ENCODE measurements at regions not wholly inside any gene's neighbourhood (a gene's known extent, or its start where the extent isn't known, plus 50 kb on each side); places are given as distances from the start of the nearest gene placed in this dataset.
"Not testable (repeated sequence)": the region's sequence is repeated elsewhere in the genome, so short reads cannot be mapped to it uniquely, and the experiment has no call there.

DNA sequence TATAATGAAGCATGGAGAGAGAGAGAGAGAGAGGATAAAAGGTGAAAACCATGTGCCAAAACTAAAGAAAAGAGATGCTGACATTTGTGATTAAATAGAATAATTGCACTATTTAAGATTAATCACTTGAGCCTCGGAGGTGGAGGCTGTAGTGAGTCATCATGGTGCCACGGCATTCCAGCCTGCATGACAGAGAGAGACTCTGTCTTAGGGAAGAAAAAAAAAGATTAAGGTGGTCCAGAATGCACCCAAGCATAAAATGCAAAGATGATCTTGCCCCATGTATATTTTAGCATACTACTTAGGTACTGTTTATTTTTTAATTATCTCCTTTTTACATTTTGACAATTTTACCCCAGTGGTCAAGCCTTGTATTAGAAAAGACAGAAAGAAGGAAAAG is 742.5 kb downstream of the SPATA31A1 start:
- H3K9me3 Mint-ChIP-seq; H3K4me1 Mint-ChIP-seq (ENCODE audit: low read depth); H3K27me3 Mint-ChIP-seq (ENCODE audit: low read depth); H3K36me3 Mint-ChIP-seq (ENCODE audit: low read depth); DNase-seq (ENCODE audit: low spot score); H3K27ac Mint-ChIP-seq; H3K4me3 Mint-ChIP-seq: not testable (repeated sequence)

DNA sequence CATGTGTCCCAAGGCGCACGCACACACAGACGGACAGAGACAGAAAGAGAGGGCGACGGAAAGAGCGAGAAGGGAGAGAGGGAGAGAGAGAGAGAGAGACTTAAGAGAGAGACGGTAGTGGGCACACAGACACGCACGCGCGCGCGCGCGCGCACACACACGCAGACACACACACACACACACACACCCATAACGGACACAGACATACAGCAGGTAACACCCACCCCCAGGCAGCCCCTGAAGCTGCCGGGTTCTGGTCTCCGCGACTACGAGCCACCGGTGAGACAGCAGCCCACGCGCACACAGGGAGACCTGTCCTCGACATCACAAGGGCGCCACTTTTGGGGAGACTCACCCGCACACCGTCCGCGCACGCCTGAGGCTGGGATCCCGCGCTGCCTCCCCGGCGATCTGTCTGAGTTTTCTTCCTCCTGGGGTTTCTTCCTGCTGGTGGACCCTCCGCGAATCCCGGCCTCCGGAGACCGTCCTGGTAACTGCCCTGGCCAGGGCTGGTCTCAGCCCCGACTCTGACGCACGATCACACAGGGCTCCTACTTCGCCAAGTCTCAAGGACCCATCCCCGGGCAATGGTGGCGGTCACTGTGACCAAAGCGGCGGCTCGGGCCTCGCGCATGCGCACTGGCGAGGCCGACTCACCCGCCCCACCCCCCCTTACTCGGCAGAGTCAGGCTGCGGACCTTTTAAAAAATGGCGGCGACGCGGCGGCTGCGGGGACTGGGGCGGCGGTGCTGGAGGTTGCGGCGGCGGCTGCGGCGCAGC is 750.7 kb downstream of the SPATA31A1 start:
- not testable (repeated sequence) for H3K9me3 Mint-ChIP-seq; H3K36me3 Mint-ChIP-seq (ENCODE audit: low read depth); H3K4me1 Mint-ChIP-seq (ENCODE audit: low read depth); H3K27me3 Mint-ChIP-seq (ENCODE audit: low read depth)
- DNase-seq (ENCODE audit: low spot score), result peak; percentile 39
- Mint-ChIP-seq H3K27ac (peak overlapping the region; percentile 95), H3K4me3 (peak overlapping the region; percentile 93)

DNA sequence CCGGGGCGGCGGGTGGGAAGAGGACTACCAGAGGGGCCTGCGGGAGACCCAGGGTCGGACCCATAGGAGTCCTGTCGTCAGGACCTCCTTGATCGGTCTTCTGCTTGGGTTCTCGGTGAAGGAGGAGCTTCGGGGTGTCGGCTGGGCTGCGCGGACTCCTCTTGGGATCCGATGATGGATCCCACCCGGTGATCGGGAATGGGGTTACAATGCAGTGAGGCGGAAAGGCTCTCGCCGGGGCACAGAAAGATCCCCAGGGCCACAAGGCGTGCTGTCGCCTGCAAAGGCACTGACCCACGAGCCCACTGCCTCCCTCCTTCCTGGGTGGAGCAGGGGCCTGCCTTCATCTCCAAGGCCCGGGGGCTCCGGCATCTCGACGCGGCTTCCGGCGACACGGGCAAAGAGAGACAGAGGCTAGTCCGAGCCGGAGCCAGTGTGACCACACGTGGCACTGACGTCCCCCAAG is 751.3 kb downstream of the SPATA31A1 start:
- not testable (repeated sequence) for H3K36me3 Mint-ChIP-seq (ENCODE audit: low read depth); DNase-seq (ENCODE audit: low spot score); H3K9me3 Mint-ChIP-seq; H3K4me1 Mint-ChIP-seq (ENCODE audit: low read depth); H3K4me3 Mint-ChIP-seq; H3K27me3 Mint-ChIP-seq (ENCODE audit: low read depth); H3K27ac Mint-ChIP-seq

DNA sequence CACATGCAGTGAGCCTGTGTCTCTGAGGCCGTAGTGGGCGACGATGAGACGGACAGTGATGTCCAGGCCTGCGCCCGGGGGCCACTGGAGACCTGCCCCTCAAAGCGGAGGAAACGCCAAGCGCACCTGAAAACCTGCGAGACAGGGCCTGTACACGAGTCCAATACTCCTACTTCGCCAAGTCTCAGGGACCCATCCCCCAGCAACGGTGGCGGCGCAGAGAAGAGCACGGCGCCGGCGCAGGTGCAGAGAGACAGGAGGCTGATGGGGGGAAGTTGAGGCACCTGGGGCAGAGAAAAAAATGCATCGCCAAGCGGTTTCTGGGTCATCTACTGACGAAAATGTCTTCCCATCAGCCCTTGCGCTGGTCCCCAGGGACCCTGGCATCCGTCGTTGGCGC is 751.8 kb downstream of the SPATA31A1 start:
- DNase-seq (ENCODE audit: low spot score); H3K4me3 Mint-ChIP-seq; H3K4me1 Mint-ChIP-seq (ENCODE audit: low read depth); H3K27ac Mint-ChIP-seq; H3K9me3 Mint-ChIP-seq; H3K27me3 Mint-ChIP-seq (ENCODE audit: low read depth); H3K36me3 Mint-ChIP-seq (ENCODE audit: low read depth): not testable (repeated sequence)

DNA sequence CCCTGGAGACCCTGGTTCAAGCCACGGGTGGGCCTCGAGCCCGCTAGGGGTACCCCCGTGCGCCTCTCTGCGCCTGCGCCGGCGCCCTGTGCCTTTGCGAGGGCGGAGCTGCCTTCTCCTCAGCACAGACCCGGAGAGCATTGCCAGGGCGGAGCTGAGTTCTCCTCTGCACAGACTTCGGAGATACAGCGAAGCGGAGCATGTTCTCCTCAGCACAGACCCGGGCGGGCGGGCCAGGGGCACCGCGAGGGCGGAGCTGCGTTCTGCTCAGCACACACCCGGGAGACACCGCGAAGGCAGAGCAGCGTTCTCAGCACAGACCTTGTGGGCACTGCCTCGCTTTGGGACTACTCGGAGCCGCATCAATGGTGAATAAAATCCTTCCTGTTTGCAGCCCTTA is 753.0 kb downstream of the SPATA31A1 start:
- not testable (repeated sequence) for H3K27ac Mint-ChIP-seq; H3K4me1 Mint-ChIP-seq (ENCODE audit: low read depth); H3K27me3 Mint-ChIP-seq (ENCODE audit: low read depth); DNase-seq (ENCODE audit: low spot score); H3K9me3 Mint-ChIP-seq; H3K36me3 Mint-ChIP-seq (ENCODE audit: low read depth); H3K4me3 Mint-ChIP-seq

DNA sequence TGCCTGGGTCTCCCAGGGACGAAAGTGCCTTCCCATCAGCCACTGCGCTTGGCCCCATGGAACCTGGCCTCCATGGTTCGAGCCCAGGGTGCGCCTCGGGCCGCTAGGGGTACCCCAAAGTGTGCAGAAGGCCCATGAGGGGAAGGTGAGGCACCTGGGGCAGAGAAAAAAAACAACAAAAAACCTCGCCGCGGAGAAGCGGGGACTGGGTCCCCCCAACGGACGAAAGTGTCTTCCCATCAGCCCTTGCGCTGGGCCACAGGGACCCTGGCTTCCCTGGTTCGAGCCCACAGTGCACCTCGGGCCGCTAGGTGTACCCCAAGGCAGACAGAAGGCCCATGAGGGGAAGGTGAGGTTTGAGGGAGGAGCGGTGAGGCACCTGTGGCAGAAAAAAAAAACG is 755.3 kb downstream of the SPATA31A1 start:
- H3K9me3 Mint-ChIP-seq; H3K27ac Mint-ChIP-seq; H3K27me3 Mint-ChIP-seq (ENCODE audit: low read depth); H3K4me3 Mint-ChIP-seq; H3K36me3 Mint-ChIP-seq (ENCODE audit: low read depth); H3K4me1 Mint-ChIP-seq (ENCODE audit: low read depth); DNase-seq (ENCODE audit: low spot score): not testable (repeated sequence)

DNA sequence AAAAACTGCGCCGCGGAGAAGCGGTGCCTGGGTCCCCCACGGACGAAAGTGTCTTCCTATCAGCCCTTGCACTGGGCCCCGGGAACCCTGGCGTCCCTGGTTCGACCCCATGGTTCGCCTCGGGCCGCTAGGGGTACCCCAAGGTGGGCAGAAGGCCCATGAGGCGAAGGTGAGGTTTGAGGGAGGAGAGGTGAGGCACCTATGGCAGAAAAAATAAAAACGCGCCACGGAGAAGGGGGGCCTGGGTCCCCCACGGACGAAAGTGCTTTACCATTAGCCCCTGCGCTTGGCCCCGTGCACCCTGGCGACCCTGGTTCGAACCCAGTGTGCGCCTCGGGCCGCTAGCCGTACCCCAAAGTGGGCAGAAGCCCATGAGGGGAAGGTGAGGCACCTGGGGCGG is 756.1 kb downstream of the SPATA31A1 start:
- not testable (repeated sequence) for H3K4me1 Mint-ChIP-seq (ENCODE audit: low read depth); DNase-seq (ENCODE audit: low spot score); H3K9me3 Mint-ChIP-seq; H3K27ac Mint-ChIP-seq; H3K27me3 Mint-ChIP-seq (ENCODE audit: low read depth); H3K36me3 Mint-ChIP-seq (ENCODE audit: low read depth); H3K4me3 Mint-ChIP-seq

DNA sequence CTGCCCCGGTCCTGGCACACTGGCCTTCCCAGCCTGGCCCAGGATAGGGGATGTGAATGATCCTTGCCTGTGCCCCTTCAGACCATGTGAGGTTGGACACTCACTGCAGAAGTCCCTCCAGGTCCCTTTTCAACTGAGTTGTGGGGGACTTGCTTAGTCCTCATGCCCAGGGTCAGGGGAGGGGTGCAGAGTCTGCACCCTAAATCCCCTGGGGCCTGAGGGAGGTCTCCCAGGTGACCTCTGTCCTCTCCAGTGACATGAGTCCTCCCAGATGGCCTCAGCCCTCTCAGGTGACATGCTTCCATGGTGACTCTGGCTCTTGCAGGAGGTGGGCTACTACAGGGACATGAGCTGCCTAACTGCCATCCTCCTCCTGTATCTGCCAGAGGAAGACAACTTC is 775.1 kb downstream of the SPATA31A1 start:
- H3K27ac Mint-ChIP-seq; H3K27me3 Mint-ChIP-seq (ENCODE audit: low read depth); H3K4me3 Mint-ChIP-seq; H3K4me1 Mint-ChIP-seq (ENCODE audit: low read depth); DNase-seq (ENCODE audit: low spot score); H3K9me3 Mint-ChIP-seq; H3K36me3 Mint-ChIP-seq (ENCODE audit: low read depth): not testable (repeated sequence)

DNA sequence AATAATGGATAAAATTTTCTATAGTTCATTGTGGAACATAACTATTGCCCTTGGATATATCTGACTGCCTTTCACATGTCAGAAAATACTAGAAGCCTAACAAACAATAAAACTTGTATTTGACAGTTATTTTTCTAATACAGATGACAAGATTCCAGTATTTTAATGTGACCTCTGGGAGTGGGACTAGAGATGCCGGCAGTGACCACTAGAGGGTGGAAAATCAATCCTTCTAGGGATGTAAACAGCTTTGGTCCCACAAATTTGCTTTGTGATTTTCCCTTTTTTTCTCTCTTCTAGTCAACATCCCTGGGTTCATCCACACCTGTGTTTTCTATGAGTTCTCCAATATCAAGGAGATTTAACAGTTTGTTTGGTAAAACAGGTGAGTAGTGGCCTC is 813.7 kb downstream of the SPATA31A1 start:
- not testable (repeated sequence) for H3K9me3 Mint-ChIP-seq; DNase-seq (ENCODE audit: low spot score); H3K4me1 Mint-ChIP-seq (ENCODE audit: low read depth); H3K36me3 Mint-ChIP-seq (ENCODE audit: low read depth); H3K27me3 Mint-ChIP-seq (ENCODE audit: low read depth); H3K4me3 Mint-ChIP-seq; H3K27ac Mint-ChIP-seq

DNA sequence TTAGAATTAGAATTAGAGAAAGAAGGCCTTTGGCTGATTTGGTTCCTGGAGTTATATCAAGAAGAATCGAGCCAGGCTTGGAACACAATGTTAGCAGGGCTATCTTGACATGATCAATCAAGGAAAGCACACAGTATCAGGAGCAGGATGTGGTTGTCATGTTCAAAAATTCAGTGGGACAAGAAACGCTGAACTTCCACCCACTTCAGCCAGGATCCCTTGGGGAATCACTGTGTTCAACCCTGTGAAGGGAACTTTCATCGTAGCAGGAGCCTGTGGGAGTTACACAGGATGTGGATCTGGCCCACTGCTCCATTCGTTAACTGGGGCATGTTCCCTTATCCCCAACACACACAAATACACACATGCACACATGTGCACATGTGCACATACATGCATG is 817.8 kb downstream of the SPATA31A1 start:
- H3K9me3 Mint-ChIP-seq; H3K4me3 Mint-ChIP-seq; DNase-seq (ENCODE audit: low spot score); H3K27ac Mint-ChIP-seq; H3K4me1 Mint-ChIP-seq (ENCODE audit: low read depth); H3K36me3 Mint-ChIP-seq (ENCODE audit: low read depth); H3K27me3 Mint-ChIP-seq (ENCODE audit: low read depth): not testable (repeated sequence)

DNA sequence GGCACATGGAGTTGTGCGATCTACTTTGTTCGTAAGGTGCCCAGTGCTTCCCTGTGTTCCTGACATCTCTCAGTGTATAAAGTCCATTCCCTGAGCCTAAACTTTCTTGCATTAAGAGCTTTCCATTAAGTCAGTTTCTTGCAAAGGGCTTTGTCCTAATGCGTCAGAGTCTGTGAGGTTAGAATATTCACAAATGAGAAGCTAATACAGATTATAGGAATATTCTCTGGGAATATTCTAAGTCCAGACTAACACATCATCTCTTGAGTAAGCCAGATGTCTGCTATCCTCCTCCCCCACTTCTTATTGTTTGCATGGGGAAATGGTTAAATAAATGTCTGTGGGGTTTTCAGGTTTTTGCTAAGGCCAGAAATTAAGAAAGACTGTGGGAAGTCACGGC is 818.6 kb downstream of the SPATA31A1 start:
- H3K27ac Mint-ChIP-seq; H3K4me1 Mint-ChIP-seq (ENCODE audit: low read depth); H3K4me3 Mint-ChIP-seq; DNase-seq (ENCODE audit: low spot score); H3K36me3 Mint-ChIP-seq (ENCODE audit: low read depth); H3K27me3 Mint-ChIP-seq (ENCODE audit: low read depth); H3K9me3 Mint-ChIP-seq: not testable (repeated sequence)

DNA sequence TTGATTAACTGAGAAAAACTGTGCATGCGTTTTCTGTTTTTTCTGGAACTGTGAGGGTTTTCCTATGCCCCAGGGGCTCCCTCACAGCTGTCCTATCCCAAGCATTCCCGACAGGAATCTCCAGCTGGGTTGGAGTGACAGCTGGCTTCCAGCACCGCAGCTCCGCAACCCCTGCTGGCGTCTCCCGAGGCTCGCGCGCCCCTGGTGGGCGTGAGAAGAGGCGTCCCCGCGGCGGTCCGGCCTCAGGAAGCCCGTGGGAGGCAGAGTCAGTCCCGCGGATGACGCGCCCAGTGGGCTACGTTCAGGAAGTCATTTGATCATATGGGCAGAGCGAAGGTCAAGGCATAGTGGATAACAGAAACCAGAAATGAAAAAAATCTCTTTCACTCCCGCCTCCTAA is 821.9 kb downstream of the SPATA31A1 start:
- H3K9me3 Mint-ChIP-seq; DNase-seq (ENCODE audit: low spot score); H3K4me1 Mint-ChIP-seq (ENCODE audit: low read depth): not testable (repeated sequence)

DNA sequence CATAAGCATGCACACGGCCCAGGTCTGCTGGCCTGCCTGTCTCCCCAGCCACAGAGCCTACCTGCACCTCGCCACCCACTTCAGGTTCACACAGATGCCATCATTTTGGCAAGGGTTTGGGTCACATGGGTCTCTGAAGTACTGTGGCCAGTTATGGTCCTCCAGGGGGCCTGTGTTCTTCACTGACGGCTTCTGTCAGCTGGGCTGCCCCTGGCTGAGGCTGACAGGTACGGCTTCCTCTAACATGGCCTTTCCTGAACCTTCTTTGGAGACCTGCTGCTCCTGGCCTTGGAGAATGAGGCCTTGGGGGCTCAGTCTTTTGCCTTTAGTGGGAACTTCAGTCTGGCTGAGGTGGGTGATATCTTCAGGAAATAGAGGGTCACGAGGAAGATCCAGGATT is 835.9 kb downstream of the SPATA31A1 start:
- H3K36me3 Mint-ChIP-seq (ENCODE audit: low read depth); H3K27me3 Mint-ChIP-seq (ENCODE audit: low read depth); H3K27ac Mint-ChIP-seq; H3K9me3 Mint-ChIP-seq; DNase-seq (ENCODE audit: low spot score); H3K4me3 Mint-ChIP-seq; H3K4me1 Mint-ChIP-seq (ENCODE audit: low read depth): not testable (repeated sequence)

More for the DNA sequence above, 821.9 kb downstream of the SPATA31A1 start:
- H3K27me3 Mint-ChIP-seq (ENCODE audit: low read depth); H3K27ac Mint-ChIP-seq; H3K4me3 Mint-ChIP-seq; H3K36me3 Mint-ChIP-seq (ENCODE audit: low read depth): not testable (repeated sequence)

DNA sequence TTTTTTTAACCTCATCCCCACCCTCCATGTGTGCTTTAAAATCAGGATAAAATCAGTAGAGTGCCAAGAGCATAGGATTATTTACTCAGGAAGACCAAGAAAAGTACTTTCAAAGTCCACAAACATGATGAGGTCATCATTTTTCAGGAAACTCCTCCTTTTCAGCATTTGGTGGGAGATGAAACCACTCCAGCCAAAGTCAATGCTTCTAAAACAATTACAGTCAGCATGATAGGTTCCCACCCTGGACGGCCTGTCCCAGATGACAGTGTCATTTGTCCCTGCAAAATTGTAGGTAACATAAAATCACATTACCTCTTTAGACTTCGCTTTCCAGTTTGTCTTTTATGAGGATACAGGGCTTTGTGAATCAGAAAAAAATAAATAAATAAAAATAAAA is 836.7 kb downstream of the SPATA31A1 start:
- not testable (repeated sequence) for H3K27ac Mint-ChIP-seq; H3K9me3 Mint-ChIP-seq; H3K27me3 Mint-ChIP-seq (ENCODE audit: low read depth); H3K36me3 Mint-ChIP-seq (ENCODE audit: low read depth); H3K4me3 Mint-ChIP-seq; DNase-seq (ENCODE audit: low spot score); H3K4me1 Mint-ChIP-seq (ENCODE audit: low read depth)

DNA sequence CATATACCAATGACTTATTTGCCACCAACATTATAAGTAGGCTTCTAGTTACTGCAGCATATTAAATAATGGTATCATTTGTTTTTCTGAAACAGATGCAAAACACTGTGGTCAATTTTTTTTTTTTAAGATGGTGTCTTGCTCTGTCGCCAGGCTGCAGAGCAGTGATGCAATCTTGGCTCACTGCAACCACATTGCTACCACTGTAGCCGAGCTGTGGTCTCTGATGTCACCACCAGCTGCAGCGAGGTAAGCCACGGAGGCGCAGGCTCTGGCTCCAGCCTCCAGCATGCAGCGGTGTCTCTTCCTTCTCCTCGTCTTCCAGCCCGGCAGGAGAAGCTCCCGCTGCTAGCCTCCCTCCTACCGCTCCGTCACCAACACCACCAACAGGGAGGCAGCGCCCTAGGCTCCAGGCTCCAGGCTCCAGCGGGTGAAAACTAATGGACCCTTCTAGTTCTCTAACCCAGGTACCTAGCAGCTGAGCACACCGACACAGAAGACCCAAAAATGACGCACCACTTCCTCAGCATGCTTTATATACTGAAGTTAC is 840.8 kb downstream of the SPATA31A1 start:
- not testable (repeated sequence) for DNase-seq (ENCODE audit: low spot score); H3K4me3 Mint-ChIP-seq; H3K27ac Mint-ChIP-seq; H3K9me3 Mint-ChIP-seq; H3K27me3 Mint-ChIP-seq (ENCODE audit: low read depth); H3K4me1 Mint-ChIP-seq (ENCODE audit: low read depth); H3K36me3 Mint-ChIP-seq (ENCODE audit: low read depth)
